MM.1S (cell line): ENCODE measurements at regions not wholly inside any gene's neighbourhood (a gene's known extent, or its start where the extent isn't known, plus 50 kb on each side); places are given as distances from the start of the nearest gene placed in this dataset.

Experiments
- DNase-seq: peaks from one replicate; pipeline ENCODE4 v3.0.0-alpha.2; 2015
- H2AFZ ChIP-seq: fragments of 300-600 bp; sonication (generic); 2 replicates; pipeline ENCODE4 v1.6.0; 2016; ENCODE audit warnings: antibody characterized with exemption, low read length
- H3F3A ChIP-seq: fragments of 300-600 bp; sonication (generic); 2 replicates; pipeline ENCODE4 v1.6.1; 2016; ENCODE audit warnings: mild to moderate bottlenecking, antibody characterized with exemption, low read length, moderate library complexity, mixed read lengths; ENCODE audit not compliant: insufficient read depth
- H3K27ac ChIP-seq: fragments of 300-600 bp; sonication (generic); 2 replicates; pipeline ENCODE4 v1.5.1; 2016; ENCODE audit warnings: mild to moderate bottlenecking, low read length
- H3K27me3 ChIP-seq: fragments of 300-600 bp; sonication (generic); replicated peaks from 2 replicates; pipeline ENCODE4 v1.6.0; 2016; ENCODE audit warnings: low read length; ENCODE audit not compliant: insufficient read depth
- H3K36me3 ChIP-seq: fragments of 300-600 bp; sonication (generic); replicated peaks from 2 replicates; pipeline ENCODE4 v1.6.1; 2016; ENCODE audit warnings: mild to moderate bottlenecking, low read length, mixed read lengths; ENCODE audit not compliant: insufficient read depth
- H3K4me1 ChIP-seq: fragments of 300-600 bp; sonication (generic); 2 replicates; pipeline ENCODE4 v1.6.1; 2016; ENCODE audit warnings: low read length, mixed read lengths
- H3K4me2 ChIP-seq: fragments of 300-600 bp; sonication (generic); 2 replicates; pipeline ENCODE4 v1.6.0; 2016; ENCODE audit warnings: low read depth, low read length
- H3K4me3 ChIP-seq: fragments of 300-600 bp; sonication (generic); 2 replicates; pipeline ENCODE4 v1.5.1; 2016; ENCODE audit warnings: low read length, mixed read lengths
- H3K79me2 ChIP-seq: fragments of 300-600 bp; sonication (generic); 2 replicates; pipeline ENCODE4 v1.6.1; 2016; ENCODE audit warnings: mixed run types, low read length, mixed read lengths
- H3K9ac ChIP-seq: fragments of 300-600 bp; sonication (generic); 2 replicates; pipeline ENCODE4 v1.6.1; 2016; ENCODE audit warnings: low read length, mixed read lengths
- H3K9me2 ChIP-seq: fragments of 300-600 bp; sonication (generic); replicated peaks from 2 replicates; pipeline ENCODE4 v1.6.1; 2016; ENCODE audit warnings: mild to moderate bottlenecking, low read length, mixed read lengths; ENCODE audit not compliant: insufficient read depth
- H3K9me3 ChIP-seq: fragments of 300-600 bp; sonication (generic); replicated peaks from 2 replicates; pipeline ENCODE4 v1.6.1; 2016; ENCODE audit warnings: mild to moderate bottlenecking, low read length, mixed read lengths; ENCODE audit not compliant: insufficient read depth
- H4K20me1 ChIP-seq: fragments of 300-600 bp; sonication (generic); 2 replicates; pipeline ENCODE4 v1.6.1; 2016; ENCODE audit warnings: mild to moderate bottlenecking, low read length, moderate library complexity, mixed read lengths; ENCODE audit not compliant: insufficient read depth
- CTCF ChIP-seq: fragments of 300-600 bp; sonication (generic); IDR thresholded peaks from 2 replicates; pipeline ENCODE4 v1.5.1; 2016; ENCODE audit warnings: antibody characterized with exemption, low read length, mixed read lengths
- EZH2 ChIP-seq: fragments of 300-600 bp; sonication (generic); optimal IDR thresholded peaks from 2 replicates; pipeline ENCODE3; 2017; ENCODE audit warnings: low read depth, mild to moderate bottlenecking, antibody characterized with exemption, low read length, mixed read lengths
- EZH2phosphoT487 ChIP-seq: fragments of 300-600 bp; sonication (generic); IDR thresholded peaks from 2 replicates; pipeline ENCODE4 v1.6.1; 2018; ENCODE audit warnings: antibody characterized with exemption, low read length

GRCh38 chr6:170186941-170187668, 103.8 kb downstream of the DLL1 start:
- H3K4me3 ChIP-seq: no peak overlapping the region
- no peaks in the 10 kb centered on the region for H3F3A ChIP-seq
- H3K4me1 ChIP-seq: no peaks in the 10 kb centered on the region
- no peak overlapping the region for H3K4me2 ChIP-seq
- TF ChIP-seq EZH2 (no peak), EZH2phosphoT487 (no peak), CTCF (no peak)
- no peaks in the 10 kb centered on the region for H4K20me1 ChIP-seq
- no peak overlapping the region for H3K27ac ChIP-seq
- no peak overlapping the region for H3K9ac ChIP-seq
- no peaks in the 10 kb centered on the region for H3K9me2 ChIP-seq
- no peak for DNase-seq
- H2AFZ ChIP-seq: no peak overlapping the region
- H3K79me2 ChIP-seq: no peaks in the 10 kb centered on the region
- H3K36me3 ChIP-seq: no peaks in the 10 kb centered on the region
- no peaks in the 10 kb centered on the region for H3K27me3 ChIP-seq
- H3K9me3 ChIP-seq: no peaks in the 10 kb centered on the region

- Histone ChIP-seq H3K4me1 (no peaks in the 10 kb centered on the region), H2AFZ (no peak overlapping the region), H4K20me1 (no peaks in the 10 kb centered on the region), H3K36me3 (no peaks in the 10 kb centered on the region), H3K9ac (no peak overlapping the region), H3K4me3 (no peak overlapping the region), H3F3A (no peaks in the 10 kb centered on the region), H3K27me3 (no peaks in the 10 kb centered on the region), H3K79me2 (no peaks in the 10 kb centered on the region), H3K9me3 (no peaks in the 10 kb centered on the region), H3K9me2 (no peaks in the 10 kb centered on the region), H3K27ac (no peak overlapping the region), H3K4me2 (no peak overlapping the region)
- no peak for DNase-seq
- no peak for TF ChIP-seq EZH2phosphoT487
- no peak for TF ChIP-seq CTCF
- no peak for TF ChIP-seq EZH2
Observed at GRCh38 chr6:170186006-170186935, 104.6 kb downstream of the DLL1 start.

DNA sequence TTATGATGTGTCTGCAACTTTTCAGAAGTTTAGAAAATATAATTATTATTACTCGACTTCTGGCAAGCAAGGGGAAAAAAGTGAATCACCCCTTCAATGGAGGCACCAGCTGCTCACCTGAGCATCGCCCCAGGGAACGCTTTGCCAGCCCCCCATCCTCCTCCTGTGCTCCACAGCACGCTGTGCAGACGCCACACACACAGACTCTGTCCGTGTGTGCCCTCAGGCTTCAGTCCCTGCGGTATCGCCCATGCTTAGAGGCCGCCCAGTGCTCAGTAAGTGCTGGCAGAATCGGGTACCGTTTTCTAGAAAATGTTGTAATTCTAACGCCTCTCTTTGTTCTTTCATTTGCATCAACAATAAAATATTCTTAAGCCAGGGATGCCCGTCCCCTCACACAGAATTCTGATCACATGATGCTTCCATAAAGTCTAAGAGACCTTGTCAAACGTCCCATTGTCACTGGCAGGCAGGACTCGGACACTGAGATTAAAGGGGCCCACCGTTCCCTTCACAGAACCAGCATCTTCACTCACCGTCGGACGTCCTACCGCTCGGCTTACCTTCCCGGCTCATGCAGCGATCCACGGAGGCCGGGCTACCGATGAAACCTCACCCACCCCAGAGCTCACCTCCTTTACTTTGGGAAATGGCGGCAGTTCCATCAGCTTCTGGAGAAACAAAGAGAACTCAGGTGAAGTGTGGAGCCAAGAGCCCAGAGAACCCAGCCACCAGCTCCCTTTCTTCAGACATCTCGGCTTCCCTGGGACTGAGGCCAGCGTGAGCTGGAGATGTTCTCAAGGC, 105.5 kb downstream of the DLL1 start:
- Histone ChIP-seq H3K4me2 (no peak overlapping the region), H3K27me3 (no peaks in the 10 kb centered on the region), H3K4me1 (no peaks in the 10 kb centered on the region), H3F3A (no peaks in the 10 kb centered on the region), H4K20me1 (no peaks in the 10 kb centered on the region), H3K9ac (no peak overlapping the region), H3K27ac (no peak overlapping the region), H3K79me2 (no peaks in the 10 kb centered on the region), H3K9me3 (no peaks in the 10 kb centered on the region), H2AFZ (no peak overlapping the region), H3K36me3 (no peaks in the 10 kb centered on the region), H3K9me2 (no peaks in the 10 kb centered on the region), H3K4me3 (no peak overlapping the region)
- no peak for TF ChIP-seq CTCF
- no peak for TF ChIP-seq EZH2
- TF ChIP-seq EZH2phosphoT487: no peak
- no peak for DNase-seq
